NK-92 (cell line): ENCODE measurements at regions not wholly inside any gene's neighbourhood (a gene's known extent, or its start where the extent isn't known, plus 50 kb on each side); places are given as distances from the start of the nearest gene placed in this dataset.

Source experiments
- DNase-seq: peaks from one replicate; lab custom pipeline; 2025; ENCODE audit not compliant: unreplicated experiment; lab: John Stamatoyannopoulos, UW

DNA sequence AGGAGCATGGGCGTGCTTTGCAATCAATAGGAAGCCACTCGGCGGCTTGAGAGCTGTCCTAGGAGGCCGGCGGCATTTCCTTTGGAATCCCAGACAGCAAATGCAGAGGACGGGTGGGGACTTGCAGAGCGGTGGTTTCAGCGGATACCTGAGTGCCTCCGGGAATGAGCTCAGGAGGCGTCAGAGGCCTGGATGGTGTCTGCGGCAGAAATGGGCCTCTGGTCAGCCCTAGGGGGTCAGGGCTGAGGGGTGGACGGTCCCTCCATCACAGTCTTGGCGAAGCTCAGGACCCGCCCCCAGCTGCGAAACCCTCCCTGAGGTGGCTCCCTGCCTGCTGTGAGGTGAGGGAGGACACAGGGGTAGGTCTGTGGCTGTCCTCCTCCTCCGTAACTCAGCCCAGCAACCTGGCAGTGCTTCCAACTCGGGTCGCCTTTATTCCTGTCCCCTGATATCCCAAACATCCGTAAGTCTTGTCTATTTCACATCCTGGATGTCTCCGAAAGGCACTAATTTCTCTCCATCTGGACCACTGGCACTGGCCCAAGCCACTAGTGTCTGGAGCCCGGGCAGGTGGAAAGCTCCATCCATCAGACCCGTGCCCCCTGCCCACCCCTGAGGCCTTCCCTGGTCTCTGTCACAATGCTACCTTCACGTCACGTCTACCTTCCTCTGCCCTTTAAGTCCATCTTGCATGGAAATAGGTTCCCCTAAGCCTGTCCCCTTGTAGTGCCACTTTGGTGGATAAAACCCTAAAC is 686.6 kb downstream of the BRD1 start:
- no peak for DNase-seq

DNA sequence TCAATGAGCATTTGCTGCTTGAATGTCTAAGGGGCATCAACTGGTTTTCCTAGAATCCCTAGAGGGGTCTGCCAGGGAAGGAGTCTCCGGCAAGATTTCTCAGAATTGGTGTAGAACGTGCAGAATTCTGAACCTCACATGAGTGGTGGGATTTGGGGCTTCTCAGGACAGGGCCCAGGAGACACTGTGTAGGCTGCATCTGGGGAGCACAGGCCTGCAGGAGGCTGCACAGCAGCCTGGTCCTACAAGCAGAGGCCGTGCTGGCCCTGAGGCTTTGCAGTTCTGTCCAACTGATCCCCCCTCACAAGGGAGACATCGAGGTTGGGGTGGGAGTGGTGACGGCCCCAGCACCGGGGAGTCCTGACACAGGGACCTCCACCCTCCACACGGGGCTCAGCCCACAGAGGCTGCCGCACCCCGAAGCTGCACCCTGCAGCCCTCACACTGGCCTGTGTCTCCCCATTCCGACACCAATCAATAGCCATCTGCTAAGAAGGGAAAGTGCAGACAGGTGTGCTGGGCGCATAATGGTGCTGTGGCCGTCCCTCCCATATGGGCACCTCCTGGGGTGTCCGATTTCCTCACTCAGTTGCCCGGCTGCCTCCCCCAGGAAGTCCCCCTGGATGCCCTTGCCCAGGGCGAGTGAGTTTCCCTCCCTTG is 688.1 kb downstream of the BRD1 start:
- DNase-seq = no peak

DNA sequence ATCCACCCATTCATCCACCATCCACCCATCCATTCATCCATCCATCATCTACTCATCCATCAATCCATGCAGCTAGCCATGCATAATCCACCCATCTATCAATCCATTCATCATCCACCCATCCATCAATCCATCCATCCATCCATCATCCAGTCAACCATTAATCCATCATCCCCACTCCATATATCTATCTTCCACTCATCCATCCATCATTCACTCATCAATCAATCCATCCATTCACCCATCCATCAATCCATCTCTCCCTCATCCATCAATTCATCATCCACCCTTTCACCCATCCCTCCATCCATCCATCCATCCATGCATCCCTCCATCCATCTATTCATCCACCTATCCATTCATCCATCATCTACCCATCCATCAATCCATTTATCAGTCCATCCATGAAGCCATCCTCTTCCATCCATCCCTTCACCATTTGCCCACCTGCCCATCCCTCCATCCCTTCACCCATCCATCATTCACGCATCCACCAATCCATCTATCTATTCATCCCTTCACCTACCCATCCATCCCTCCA is 689.4 kb downstream of the BRD1 start:
- DNase-seq = no peak

DNA sequence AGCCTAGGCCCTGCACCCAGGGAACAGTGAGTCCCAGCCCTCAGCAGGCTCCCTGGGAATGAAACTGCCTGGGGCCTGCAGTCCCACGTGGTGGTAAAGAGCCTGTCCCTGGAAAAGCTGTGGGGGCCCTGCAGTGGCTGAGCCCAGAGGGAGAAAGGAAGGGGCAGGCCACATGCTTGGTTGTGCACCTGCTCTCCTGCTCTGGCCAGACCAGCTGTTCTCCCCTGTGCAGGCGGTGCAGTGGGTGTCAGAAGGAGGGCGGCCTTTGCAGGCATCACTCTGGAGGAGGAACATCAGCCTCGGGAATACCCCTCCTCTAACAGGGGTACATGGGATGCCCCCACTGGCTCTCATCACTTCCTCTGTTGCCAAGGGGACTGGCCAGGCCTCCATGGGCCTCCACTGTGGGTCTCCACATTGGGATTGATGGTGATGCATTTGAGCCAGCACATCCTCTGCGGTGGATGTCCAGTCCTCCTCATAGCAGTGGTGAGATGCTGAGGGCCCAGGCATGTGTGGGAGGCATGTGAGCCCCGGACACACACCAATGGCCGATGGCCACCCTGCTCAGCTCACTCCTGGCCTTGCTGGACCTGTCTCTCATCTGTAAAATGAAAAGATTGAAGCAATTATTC is 690.4 kb downstream of the BRD1 start:
- no peak for DNase-seq

DNA sequence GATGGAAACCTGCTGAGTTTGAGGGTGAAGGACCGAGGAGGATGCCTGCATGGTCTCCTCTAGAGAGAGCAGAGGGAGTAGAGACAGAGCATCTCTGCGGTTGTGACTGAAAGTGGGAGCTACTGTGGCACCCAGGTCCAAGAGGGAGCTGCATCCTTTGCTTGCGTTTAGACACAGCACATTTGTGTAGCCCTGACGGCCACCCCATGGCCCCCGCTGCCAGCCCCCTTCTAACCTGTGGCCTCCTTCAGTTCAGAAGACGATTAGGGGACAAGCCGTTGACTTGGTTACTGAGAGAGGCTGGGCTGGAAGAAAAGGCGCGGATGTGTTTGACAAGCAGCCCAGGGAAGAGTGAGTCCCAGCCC is 690.9 kb downstream of the BRD1 start:
- DNase-seq = no peak

DNA sequence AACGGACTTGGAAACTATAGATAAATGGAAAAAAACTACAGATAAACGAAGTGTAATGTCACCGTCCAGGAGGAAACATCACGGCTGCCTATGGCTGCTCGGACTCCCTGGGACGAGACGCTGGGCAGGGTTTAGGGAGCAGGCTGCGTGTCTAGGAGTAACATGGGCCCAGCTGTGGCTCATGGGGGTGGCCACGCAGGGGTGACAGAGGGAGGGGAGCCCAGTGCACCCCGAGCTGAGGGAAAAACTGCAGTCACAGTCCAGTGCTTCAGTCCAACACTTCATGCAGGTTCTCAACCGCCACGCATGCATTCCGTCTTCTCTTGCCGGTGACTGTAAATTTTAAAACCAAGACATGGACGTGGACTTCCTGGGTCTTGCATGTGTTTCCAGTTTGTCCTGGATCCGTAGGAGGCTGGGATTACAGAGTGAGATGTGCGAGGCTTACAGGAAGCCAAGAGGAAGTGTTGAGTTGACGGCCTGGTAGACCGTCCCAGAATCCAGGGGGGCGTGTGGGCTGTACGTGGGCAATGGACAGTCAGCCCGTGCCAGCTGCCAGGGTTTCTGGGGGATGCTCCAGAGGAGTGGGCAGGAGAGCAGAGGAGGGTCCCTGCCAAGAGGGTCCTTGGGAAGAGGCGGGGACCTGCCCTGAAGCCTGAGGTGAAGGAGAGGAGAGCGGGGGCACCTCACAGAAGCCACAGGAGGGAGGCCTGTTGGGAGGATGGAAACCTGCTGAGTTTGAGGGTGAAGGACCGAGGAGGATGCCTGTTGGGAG is 691.4 kb downstream of the BRD1 start:
- DNase-seq = no peak

DNA sequence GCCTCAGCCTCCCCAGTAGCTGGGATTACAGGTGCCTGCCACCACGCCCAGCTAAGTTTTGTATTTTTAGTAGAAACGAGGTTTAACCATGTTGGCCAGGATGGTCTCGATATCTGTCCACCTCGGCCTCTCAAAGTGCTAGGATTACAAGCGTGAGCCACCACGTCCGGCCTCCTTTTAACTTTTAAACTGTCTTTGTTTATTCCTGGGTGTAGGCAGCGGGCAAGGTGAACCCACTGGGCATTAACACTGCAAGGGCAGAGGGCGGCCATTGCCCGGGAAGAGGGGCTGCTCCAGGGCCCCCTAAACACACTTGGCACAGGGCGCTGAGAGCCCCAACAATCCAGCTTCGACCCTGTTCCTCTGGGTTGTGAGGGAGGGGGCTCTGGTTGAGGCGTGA is 693.6 kb downstream of the BRD1 start:
- DNase-seq = no peak

DNA sequence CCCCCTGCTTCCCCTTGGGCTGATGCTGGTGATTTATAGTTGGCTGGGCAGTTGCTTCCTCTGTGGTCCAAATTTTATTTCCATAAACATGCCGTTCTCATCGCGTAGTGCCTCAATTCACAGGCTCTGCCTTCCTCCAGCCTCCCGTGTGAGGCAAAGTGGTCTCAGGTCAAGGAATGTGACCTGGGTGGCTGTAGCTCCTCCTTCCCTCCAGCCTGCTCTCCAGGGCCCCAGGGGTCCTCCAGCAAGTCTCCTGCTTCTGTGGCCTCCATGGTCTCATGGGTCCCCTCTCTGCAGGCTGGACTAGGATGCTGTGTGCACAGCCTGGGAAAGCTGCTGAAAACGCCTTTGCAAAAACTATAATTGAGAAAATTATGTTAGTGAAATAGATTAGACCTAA is 694.1 kb downstream of the BRD1 start:
- no peak for DNase-seq

DNA sequence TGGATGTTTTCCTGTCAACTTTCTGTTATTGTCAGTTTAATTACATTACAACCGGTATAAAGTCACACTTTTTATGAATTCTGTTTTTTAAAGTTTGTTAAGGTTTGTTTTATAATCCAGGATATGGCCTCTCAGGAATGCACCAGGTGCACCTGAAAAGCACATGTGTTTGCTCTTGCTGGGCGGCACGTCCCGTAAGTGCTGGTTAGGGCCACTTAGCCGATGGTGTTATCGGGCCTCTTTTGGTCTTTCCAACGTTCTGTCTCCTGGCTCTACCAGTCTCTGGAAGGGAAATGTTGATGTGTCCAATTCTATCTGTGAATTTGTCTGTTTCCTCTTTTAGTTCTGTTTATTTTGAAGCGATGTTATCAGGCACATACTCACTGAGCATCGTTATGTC is 695.7 kb downstream of the BRD1 start:
- DNase-seq = no peak

DNA sequence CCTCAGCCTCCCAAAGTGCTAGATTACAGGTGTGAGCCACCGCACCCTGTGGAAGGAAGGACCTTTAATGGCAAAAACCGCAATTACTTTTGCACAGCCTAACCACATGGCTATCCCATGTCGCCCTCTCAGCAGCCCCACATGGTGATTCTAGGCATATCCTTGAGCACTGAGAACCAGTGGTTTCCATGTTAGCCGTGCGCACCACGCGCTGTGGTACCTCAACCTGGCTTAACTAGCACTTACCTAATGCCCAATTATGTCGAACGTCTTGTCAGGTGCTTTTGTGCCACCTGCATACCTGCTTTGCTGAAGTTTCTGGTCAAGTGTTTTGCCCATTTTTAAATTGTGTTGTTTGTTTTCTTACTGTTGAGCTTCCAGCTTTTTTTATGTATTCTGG is 697.9 kb downstream of the BRD1 start:
- DNase-seq = no peak

DNA sequence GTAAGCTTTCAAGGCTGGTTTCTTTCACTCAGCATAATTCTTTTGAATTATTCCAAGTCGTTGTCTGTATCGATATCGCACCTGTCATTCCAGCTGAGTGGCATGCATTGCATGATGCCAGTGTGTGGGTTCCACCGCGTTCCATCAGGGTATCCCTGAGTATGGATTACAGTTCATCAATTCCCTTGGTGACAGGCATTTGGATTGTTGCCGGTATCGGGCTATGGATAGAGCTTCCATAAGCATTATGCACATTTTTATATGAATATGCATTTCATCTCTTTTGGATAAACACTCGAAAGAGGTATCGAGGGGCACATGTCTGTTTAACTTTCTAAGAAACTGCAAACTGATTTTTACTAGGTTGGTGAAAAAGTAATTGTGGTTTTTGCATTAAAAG is 698.8 kb downstream of the BRD1 start:
- no peak for DNase-seq

DNA sequence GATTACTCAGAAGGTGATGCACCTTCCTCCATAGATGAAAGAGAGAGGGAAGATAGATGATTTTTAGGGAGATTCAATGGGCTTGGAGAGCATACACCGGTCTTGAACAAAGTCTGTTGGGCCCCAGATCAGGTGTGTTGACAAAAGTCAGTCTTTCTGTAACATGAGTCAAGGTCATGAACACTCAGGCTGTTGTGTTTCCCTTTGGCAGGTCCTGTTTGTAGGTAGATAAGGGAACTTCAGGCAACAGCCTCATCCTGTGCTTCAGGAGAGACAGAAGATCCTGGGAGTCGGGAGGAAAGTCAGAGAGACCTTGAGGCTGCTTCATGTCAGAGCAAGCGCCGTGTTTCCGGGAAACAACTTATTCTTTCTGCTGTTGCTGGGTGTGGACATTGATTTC is 703.1 kb downstream of the BRD1 start:
- DNase-seq = no peak

DNA sequence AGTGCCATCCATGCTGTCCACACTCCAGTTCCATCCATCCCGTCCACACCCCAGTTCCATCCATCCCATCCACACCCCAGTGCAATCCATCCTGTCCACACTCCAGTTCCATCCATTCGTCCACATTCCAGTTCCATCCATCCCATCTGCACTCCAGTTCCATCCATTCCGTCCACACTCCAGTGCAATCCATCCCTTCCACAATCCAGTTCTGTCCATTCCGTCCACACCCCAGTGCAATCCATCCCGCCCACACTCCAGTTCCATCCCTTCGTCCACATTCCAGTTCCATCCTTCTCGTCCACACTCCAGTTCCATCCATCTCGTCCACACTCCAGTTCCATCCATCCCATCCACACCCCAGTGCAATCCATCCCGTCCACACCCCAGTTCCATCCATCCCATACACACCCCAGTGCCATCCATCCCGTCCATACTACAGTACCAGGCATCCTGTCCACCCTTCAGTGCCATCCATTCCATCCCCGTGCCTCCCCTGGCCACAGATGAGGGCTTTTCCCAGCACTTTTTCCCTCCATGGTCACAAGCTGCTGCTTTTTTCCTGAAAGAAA is 704.0 kb downstream of the BRD1 start:
- no peak for DNase-seq

DNA sequence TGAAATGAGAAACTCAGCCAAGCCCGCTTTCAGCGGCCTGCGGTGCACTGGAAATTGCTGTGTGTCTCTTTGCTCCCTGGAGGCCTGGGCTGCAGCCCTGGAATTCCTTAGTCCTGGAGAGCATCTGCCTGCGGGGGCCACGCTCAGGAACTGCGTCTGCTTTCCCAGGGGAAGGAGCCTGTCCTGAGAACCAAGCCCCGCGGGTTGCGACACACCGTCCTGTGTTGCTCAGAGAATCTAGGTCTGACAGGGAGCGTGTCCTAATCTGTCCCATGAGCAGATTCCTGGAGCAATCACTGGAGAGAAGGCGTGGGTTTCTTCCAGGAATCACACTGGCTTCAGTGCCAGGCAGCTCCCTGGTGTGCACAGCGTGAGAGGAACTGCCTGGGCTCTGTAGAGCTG is 708.1 kb downstream of the BRD1 start:
- no peak for DNase-seq

DNA sequence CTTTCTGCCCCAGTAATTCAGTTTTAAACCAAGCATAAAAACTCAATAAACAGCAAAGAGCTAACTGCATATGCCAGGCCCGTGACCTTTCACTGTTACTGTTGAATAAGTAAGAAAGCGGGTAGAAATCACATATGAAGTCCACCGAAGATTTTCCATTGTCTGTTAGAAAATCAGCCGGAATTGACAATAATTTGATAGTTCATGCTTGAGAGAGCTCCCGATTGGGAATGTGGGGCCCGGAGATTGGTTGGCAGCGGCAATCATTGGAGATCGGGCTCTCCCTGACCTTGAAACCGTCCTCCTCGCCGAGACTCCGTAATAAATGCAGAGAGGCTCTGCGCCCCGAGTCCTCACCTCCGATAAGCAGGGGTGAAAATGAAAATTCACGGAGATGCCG is 709.6 kb downstream of the BRD1 start:
- DNase-seq = no peak

DNA sequence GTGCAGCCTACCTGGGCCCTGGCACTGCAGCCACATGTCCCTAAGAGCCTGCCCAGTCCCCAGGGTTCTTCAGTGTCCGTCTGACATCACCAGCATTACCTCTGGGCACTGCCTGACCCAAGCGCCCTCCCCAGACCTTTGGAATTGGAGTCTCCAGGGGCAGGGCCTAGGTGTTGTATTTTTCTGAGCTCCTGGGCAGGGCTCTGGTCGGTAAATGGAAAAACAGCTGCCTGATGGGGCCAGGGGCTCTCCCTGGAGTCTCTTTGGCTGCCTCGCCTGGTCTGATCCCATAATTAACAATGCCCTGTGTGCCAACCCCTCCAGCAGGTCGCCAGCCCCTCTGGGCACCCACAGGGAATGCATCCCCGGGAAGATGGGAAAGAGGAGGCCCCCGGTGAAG is 710.2 kb downstream of the BRD1 start:
- DNase-seq = no peak

DNA sequence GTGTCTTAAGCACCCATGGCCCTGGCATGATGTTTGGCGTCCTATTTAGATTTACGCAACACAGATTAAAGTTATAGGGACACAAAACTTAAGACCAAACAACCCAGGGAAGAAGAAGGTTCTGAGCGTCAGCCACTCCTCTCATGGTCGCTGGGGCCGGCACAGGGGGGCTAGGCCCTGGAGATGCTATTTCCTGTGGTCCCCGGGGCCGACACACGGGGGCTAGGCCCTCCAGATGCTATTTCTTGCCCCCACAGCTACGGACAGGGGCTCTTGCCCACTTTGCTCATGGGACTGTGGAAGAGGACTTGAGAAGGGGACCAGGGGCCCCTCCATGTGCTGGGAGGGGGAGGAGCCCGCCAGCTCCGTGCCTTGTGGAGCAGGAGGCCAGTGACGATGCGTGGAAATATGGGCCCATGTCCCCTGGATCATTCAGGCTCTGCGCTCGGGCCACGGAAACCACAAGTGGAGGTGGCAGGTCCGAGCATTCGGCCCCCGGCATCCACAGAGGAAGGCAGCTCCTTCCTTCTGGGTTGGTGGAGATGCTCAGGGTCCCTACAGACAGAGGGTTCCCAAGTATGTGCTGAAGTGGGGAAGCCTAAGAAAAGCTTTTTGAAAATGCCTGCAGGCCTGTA is 711.1 kb downstream of the BRD1 start:
- no peak for DNase-seq

DNA sequence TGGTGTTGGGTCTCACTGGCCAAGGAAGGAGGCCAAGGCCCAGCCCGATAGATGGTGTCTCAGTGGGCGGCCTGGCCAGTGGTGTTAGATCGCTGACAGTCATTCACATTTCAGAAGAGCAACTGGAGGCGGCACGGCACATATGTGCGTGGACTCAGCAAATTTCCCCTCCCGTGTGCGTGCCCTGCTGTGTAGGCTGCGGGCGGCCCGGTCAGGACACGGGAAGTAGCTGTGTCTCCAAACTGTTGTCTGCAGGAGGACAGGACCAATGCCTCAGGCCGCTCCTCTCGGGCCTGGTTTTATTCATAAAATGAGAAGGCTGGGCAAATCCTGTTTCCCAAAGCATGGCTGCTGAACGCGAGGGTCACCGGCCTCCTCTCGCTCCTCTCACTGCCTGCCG is 711.7 kb downstream of the BRD1 start:
- no peak for DNase-seq

DNA sequence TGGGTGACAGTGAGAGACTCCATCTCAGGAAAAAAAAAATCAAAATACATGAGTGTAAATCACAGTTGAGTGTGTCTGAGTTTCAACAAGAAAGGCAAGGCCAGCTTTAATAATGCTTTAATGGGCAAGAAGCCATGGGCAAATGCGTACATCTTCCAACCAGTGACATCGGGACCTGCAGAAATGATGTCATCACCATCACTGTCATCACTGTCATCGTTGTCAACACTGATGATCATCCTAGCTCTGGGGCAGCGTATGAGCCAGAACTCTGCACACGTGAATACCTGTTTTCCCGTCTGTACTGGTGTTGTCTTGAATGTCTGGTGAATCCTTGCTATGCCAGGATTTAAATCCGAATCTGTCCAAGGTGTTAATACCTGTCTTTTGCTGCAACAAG is 712.5 kb downstream of the BRD1 start:
- no peak for DNase-seq

DNA sequence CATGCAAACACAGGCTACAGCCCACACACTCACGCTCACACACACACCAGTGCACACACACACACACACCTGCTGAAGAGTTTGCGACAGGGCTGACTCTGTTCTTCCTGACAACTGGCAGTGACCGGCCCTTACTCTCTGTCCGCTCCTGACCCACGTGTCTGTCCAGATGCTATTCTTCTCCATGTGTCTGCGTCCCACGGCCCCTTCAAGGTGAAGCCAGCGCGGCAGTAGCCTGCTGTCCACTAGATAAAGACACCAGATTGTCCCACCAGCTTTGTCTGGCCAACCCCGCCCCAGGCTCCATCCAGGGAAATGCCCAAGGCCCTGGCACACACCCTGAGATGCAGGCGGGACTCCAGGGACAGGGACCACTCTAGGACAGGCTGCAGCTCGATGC is 713.9 kb downstream of the BRD1 start:
- DNase-seq = no peak
